GM18907 (cell line): ENCODE measurements at regions not wholly inside any gene's neighbourhood (a gene's known extent, or its start where the extent isn't known, plus 50 kb on each side); places are given as distances from the start of the nearest gene placed in this dataset.
A peak's percentile ranks its signal among the peaks of the same experiment; 100 is the strongest.
"Not testable (repeated sequence)": the region's sequence is repeated elsewhere in the genome, so short reads cannot be mapped to it uniquely, and the experiment has no call there.

ENCODE experiments used
- ATAC-seq: cut with Tn5 transposase; IDR thresholded peaks from one replicate; pipeline ENCODE4 v1.9.1; 2021; ENCODE audit warnings: mild to moderate bottlenecking, moderate library complexity; ENCODE audit not compliant: unreplicated experiment

GRCh38 chr14:105894978-105895881, 368.8 kb downstream of the TMEM121 start:
- ATAC-seq: no peak

- ATAC-seq: not testable (repeated sequence)
Measured at GRCh38 chr14:105896206-105896605, 369.8 kb downstream of the TMEM121 start.

- not testable (repeated sequence) for ATAC-seq
Measured at GRCh38 chr14:105896961-105897724, 370.8 kb downstream of the TMEM121 start.

GRCh38 chr14:105897725-105898113, 371.3 kb downstream of the TMEM121 start:
- no peak for ATAC-seq

- no peak for ATAC-seq
Measured at GRCh38 chr14:105898482-105899010, 372.2 kb downstream of the TMEM121 start.

GRCh38 chr14:105899071-105899641, 372.8 kb downstream of the TMEM121 start:
- no peak for ATAC-seq

GRCh38 chr14:105899657-105900397, 373.4 kb downstream of the TMEM121 start:
- ATAC-seq: no peak

- ATAC-seq: no peak
Measured at GRCh38 chr14:105900398-105901160, 374.2 kb downstream of the TMEM121 start.

- ATAC-seq: no peak
Measured at GRCh38 chr14:105901226-105901625, 374.8 kb downstream of the TMEM121 start.

GRCh38 chr14:105902131-105902898, 375.9 kb downstream of the TMEM121 start:
- no peak for ATAC-seq

GRCh38 chr14:105902899-105903165, 376.4 kb downstream of the TMEM121 start:
- ATAC-seq: not testable (repeated sequence)

GRCh38 chr14:105903971-105904370, 377.6 kb downstream of the TMEM121 start:
- ATAC-seq: no peak

- ATAC-seq: no peak
Measured at GRCh38 chr14:105904379-105904778, 378.0 kb downstream of the TMEM121 start.

- no peak for ATAC-seq
Measured at GRCh38 chr14:105905456-105905855, 379.1 kb downstream of the TMEM121 start.

- ATAC-seq: no peak
Measured at GRCh38 chr14:105907276-105907675, 380.9 kb downstream of the TMEM121 start.

- no peak for ATAC-seq
Measured at GRCh38 chr14:105908006-105908405, 381.6 kb downstream of the TMEM121 start.

- ATAC-seq: peak; percentile 50
Measured at GRCh38 chr14:105908481-105908911, 382.1 kb downstream of the TMEM121 start.

- no peak for ATAC-seq
Measured at GRCh38 chr14:105909046-105909827, 382.9 kb downstream of the TMEM121 start.

- not testable (repeated sequence) for ATAC-seq
Measured at GRCh38 chr14:105909828-105910120, 383.4 kb downstream of the TMEM121 start.
